ENCODE measurements at regions not wholly inside any gene's neighbourhood (a gene's known extent, or its start where the extent isn't known, plus 50 kb on each side); places are given as distances from the start of the nearest gene placed in this dataset.
"Not testable (repeated sequence)": the region's sequence is repeated elsewhere in the genome, so short reads cannot be mapped to it uniquely, and the experiment has no call there.

- no peak for TF ChIP-seq EZH2phosphoT487 (IDR thresholded peaks at IDR 0.05; ENCODE audit: borderline replicate concordance, low read length)
- TF ChIP-seq, protein P1, sequence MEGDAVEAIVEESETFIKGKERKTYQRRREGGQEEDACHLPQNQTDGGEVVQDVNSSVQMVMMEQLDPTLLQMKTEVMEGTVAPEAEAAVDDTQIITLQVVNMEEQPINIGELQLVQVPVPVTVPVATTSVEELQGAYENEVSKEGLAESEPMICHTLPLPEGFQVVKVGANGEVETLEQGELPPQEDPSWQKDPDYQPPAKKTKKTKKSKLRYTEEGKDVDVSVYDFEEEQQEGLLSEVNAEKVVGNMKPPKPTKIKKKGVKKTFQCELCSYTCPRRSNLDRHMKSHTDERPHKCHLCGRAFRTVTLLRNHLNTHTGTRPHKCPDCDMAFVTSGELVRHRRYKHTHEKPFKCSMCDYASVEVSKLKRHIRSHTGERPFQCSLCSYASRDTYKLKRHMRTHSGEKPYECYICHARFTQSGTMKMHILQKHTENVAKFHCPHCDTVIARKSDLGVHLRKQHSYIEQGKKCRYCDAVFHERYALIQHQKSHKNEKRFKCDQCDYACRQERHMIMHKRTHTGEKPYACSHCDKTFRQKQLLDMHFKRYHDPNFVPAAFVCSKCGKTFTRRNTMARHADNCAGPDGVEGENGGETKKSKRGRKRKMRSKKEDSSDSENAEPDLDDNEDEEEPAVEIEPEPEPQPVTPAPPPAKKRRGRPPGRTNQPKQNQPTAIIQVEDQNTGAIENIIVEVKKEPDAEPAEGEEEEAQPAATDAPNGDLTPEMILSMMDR (IDR thresholded peaks at IDR 0.05; ENCODE audit: low read depth, low read length, poor library complexity, severe bottlenecking), result no peak
- peaks cover 31% of the 10 kb centered on the region for H3K27me3 ChIP-seq (ENCODE audit: control insufficient read depth, low read length)
- no peaks in the 10 kb centered on the region for H3K4me1 ChIP-seq (ENCODE audit: control insufficient read depth, low read length)
- H3K27ac ChIP-seq (ENCODE audit: low read depth, low read length), result no peak overlapping the region
- H3K36me3 ChIP-seq (ENCODE audit: control insufficient read depth, low read length), result no peaks in the 10 kb centered on the region
- H3K9me2 ChIP-seq (replicated peaks; ENCODE audit: control insufficient read depth, low read length), result no peaks in the 10 kb centered on the region
- no peaks in the 10 kb centered on the region for H3F3A ChIP-seq (ENCODE audit: control insufficient read depth, insufficient read depth)
- no peak overlapping the region for H3K4me3 ChIP-seq (ENCODE audit: low read length)
- H3K79me2 ChIP-seq (ENCODE audit: control insufficient read depth, low read length), result no peaks in the 10 kb centered on the region
- H3K4me2 ChIP-seq (ENCODE audit: low read length), result no peak overlapping the region
- H4K20me1 ChIP-seq (ENCODE audit: control insufficient read depth, insufficient read depth, low read depth, low read length), result no peaks in the 10 kb centered on the region
- no peaks in the 10 kb centered on the region for H3K9me3 ChIP-seq (ENCODE audit: control insufficient read depth, insufficient read depth, low read length)
These were observed 62.0 kb upstream of the SRRM3 start for GRCh38 chr7:76139670-76140069.

GRCh38 chr7:76140259-76140658, 61.4 kb upstream of the SRRM3 start:
- H3K9me2 ChIP-seq (replicated peaks; ENCODE audit: control insufficient read depth, low read length); H3K4me1 ChIP-seq (ENCODE audit: control insufficient read depth, low read length); H3K79me2 ChIP-seq (ENCODE audit: control insufficient read depth, low read length); H3K4me3 ChIP-seq (ENCODE audit: low read length); H3F3A ChIP-seq (ENCODE audit: control insufficient read depth, insufficient read depth); H3K36me3 ChIP-seq (ENCODE audit: control insufficient read depth, low read length); H3K4me2 ChIP-seq (ENCODE audit: low read length); H3K9me3 ChIP-seq (ENCODE audit: control insufficient read depth, insufficient read depth, low read length); H3K27ac ChIP-seq (ENCODE audit: low read depth, low read length); H4K20me1 ChIP-seq (ENCODE audit: control insufficient read depth, insufficient read depth, low read depth, low read length): not testable (repeated sequence)
- peaks cover 31% of the 10 kb centered on the region for H3K27me3 ChIP-seq (ENCODE audit: control insufficient read depth, low read length)

DNA sequence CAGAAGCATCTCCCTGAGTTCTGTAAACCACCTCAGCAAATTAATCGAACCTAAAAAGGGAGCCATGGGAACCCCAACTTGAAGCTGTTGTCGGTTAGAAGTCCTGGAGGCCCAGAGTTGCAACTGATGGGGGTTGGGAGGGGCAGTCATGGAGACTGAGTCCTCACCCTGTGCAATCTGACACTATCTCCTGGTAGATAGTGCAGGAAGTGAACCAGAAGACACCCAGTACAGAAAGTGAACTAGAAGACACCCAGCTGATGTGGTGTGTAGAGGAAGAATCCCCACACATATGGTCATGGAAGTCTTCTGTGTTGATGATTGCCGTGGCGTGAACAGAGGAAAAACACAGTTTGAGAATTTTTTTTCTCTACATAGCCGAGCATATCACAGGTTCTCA, 58.8 kb upstream of the SRRM3 start:
- no peaks in the 10 kb centered on the region for H3F3A ChIP-seq (ENCODE audit: control insufficient read depth, insufficient read depth)
- H3K9me3 ChIP-seq (ENCODE audit: control insufficient read depth, insufficient read depth, low read length), result no peaks in the 10 kb centered on the region
- H3K36me3 ChIP-seq (ENCODE audit: control insufficient read depth, low read length), result no peaks in the 10 kb centered on the region
- no peak for TF ChIP-seq EZH2phosphoT487 (IDR thresholded peaks at IDR 0.05; ENCODE audit: borderline replicate concordance, low read length)
- TF ChIP-seq, protein P1 (IDR thresholded peaks at IDR 0.05; ENCODE audit: low read depth, low read length, poor library complexity, severe bottlenecking), result no peak
- H4K20me1 ChIP-seq (ENCODE audit: control insufficient read depth, insufficient read depth, low read depth, low read length), result no peaks in the 10 kb centered on the region
- H3K27ac ChIP-seq (ENCODE audit: low read depth, low read length), result no peak overlapping the region
- H3K79me2 ChIP-seq (ENCODE audit: control insufficient read depth, low read length), result no peaks in the 10 kb centered on the region
- no peak overlapping the region for H3K4me2 ChIP-seq (ENCODE audit: low read length)
- no peak overlapping the region for H3K4me3 ChIP-seq (ENCODE audit: low read length)
- no peaks in the 10 kb centered on the region for H3K9me2 ChIP-seq (replicated peaks; ENCODE audit: control insufficient read depth, low read length)
- no peaks in the 10 kb centered on the region for H3K4me1 ChIP-seq (ENCODE audit: control insufficient read depth, low read length)
- H3K27me3 ChIP-seq (ENCODE audit: control insufficient read depth, low read length), result peaks cover 26% of the 10 kb centered on the region

- H3K36me3 ChIP-seq (ENCODE audit: control insufficient read depth, low read length); H3K9me3 ChIP-seq (ENCODE audit: control insufficient read depth, insufficient read depth, low read length); H3K79me2 ChIP-seq (ENCODE audit: control insufficient read depth, low read length); H3K4me2 ChIP-seq (ENCODE audit: low read length); H4K20me1 ChIP-seq (ENCODE audit: control insufficient read depth, insufficient read depth, low read depth, low read length); H3K9me2 ChIP-seq (replicated peaks; ENCODE audit: control insufficient read depth, low read length); H3F3A ChIP-seq (ENCODE audit: control insufficient read depth, insufficient read depth); H3K4me3 ChIP-seq (ENCODE audit: low read length); H3K4me1 ChIP-seq (ENCODE audit: control insufficient read depth, low read length); H3K27ac ChIP-seq (ENCODE audit: low read depth, low read length): not testable (repeated sequence)
- H3K27me3 ChIP-seq (ENCODE audit: control insufficient read depth, low read length), result peaks cover 11% of the 10 kb centered on the region; the same call in 1 of the 2 replicates
These were observed 56.9 kb upstream of the SRRM3 start for GRCh38 chr7:76144664-76145270.

All from DOHH2 (cell line).